Left lung (tissue), 4 donors: ENCODE measurements at regions not wholly inside any gene's neighbourhood (a gene's known extent, or its start where the extent isn't known, plus 50 kb on each side); places are given as distances from the start of the nearest gene placed in this dataset.
A peak's percentile ranks its signal among the peaks of the same experiment; 100 is the strongest.

Experiments
- ATAC-seq: fragments of 200-7000 bp; cut with Tn5 transposase; one replicate; pipeline ENCODE4 v1.9.1; 2020; ENCODE audit warnings: moderate library complexity
- DNase-seq, 4 donors: peaks; one replicate each; pipeline ENCODE4 v3.0.0-alpha.2; 2013 to 2020
- H3K27ac ChIP-seq, 2 donors: fragments of 200-600 bp; sonication (generic) in 1 of 2; one replicate each; pipeline versions ENCODE4 v1.5.0 to v1.8.0; 2020 to 2021
- H3K27me3 ChIP-seq, 2 donors: fragments of 200-600 bp; sonication (generic) in 1 of 2; one replicate each; pipeline versions ENCODE4 v1.5.0 to v1.8.0; 2020 to 2021
- H3K36me3 ChIP-seq, 2 donors: fragments of 200-600 bp; sonication (generic) in 1 of 2; one replicate each; pipeline versions ENCODE4 v1.5.0 to v1.8.0; 2020 to 2021
- H3K4me1 ChIP-seq, 2 donors: fragments of 200-600 bp; one replicate each; pipeline ENCODE4 v1.8.0; 2021
- H3K4me3 ChIP-seq, 2 donors: fragments of 200-600 bp; sonication (generic) in 1 of 2; one replicate each; pipeline versions ENCODE4 v1.5.0 to v1.8.0; 2020 to 2021; ENCODE audit warnings: mild to moderate bottlenecking in 1 of 2
- H3K9me3 ChIP-seq, 2 donors: fragments of 200-600 bp; sonication (generic) in 1 of 2; one replicate each; pipeline versions ENCODE4 v1.5.0 to v1.8.0; 2020 to 2021
- intact Hi-C, 2 donors: fragments of 100-400 bp; cut with DNase I; formaldehyde crosslinking; loops; one replicate each; pipeline versions ENCODE4 v1.11.2 to v1.14.2; 2022
- TF ChIP-seq, protein P1 (sequence below), 2 donors: fragments of 200-600 bp; sonication (generic) in 1 of 2; IDR thresholded peaks; one replicate each; pipeline versions ENCODE4 v1.5.0 to v1.8.0; 2021; ENCODE audit warnings: antibody characterized with exemption in 2 of 2
- donor health status: DM: no; HTN: yes; CAD: no.
- donor health status: DM: no; HTN: no; CAD: no.

DNA sequence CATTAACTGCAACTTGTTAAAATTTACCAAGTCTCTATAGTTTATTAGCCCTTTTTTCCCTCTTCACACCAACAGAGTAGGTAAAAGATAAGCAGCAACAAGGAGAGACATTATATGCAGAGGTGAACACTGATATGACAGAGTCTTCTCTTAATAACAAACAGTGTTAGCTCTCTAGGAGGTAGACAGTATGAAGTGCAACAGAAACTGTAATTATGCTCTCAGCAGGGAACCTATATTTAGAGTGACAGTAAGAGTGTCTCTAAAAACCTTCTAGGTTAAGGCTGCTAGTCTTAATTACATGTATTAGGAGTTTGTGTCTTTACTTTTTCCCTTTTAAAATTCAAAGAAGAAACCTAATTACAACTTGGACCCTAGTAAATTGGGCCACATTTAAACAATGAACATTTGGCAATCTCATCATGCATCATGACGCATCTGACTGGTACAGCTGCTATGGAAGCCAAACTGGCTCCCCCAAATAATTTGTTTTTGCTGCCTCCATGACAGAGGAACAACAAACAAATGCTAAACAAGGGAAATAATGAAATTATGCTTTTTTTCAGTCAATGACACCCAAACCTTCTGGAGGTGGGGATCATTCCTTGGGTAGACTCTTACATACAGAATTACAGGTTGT is 69.9 kb upstream of the MMADHC start:
- intact Hi-C loops = no loop called here
- H3K4me3 ChIP-seq = no peak overlapping the region
- DNase-seq (no peak), ATAC-seq (no peak)
- TF ChIP-seq, protein P1, sequence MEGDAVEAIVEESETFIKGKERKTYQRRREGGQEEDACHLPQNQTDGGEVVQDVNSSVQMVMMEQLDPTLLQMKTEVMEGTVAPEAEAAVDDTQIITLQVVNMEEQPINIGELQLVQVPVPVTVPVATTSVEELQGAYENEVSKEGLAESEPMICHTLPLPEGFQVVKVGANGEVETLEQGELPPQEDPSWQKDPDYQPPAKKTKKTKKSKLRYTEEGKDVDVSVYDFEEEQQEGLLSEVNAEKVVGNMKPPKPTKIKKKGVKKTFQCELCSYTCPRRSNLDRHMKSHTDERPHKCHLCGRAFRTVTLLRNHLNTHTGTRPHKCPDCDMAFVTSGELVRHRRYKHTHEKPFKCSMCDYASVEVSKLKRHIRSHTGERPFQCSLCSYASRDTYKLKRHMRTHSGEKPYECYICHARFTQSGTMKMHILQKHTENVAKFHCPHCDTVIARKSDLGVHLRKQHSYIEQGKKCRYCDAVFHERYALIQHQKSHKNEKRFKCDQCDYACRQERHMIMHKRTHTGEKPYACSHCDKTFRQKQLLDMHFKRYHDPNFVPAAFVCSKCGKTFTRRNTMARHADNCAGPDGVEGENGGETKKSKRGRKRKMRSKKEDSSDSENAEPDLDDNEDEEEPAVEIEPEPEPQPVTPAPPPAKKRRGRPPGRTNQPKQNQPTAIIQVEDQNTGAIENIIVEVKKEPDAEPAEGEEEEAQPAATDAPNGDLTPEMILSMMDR (IDR thresholded peaks at IDR 0.05) = no peak
- H3K9me3 ChIP-seq = peaks cover 0 to 6% of the 10 kb centered on the region in 2 donors
- no peaks in the 10 kb centered on the region for H3K27me3 ChIP-seq
- H3K36me3 ChIP-seq = no peaks in the 10 kb centered on the region
- no peaks in the 10 kb centered on the region for H3K4me1 ChIP-seq
- no peak overlapping the region for H3K27ac ChIP-seq

DNA sequence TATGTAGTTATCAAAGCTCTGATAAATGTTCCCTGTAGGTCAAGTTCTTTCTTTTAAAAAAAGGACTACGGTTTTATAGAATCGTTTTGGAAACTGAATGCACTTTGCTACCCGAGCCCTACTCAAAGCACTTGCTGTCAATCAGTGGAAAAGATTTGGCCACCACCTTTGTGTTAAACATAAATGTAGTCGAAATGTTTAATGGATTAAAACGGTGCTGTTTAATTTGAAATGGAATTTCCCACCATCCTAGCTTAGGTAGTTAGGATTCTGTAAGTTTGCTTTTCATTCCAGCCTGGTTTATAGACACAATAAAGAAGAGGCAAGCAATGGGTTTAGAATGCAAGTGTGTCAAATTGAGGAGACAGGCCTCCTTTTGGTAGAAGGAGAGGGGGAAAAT is 69.4 kb upstream of the MMADHC start:
- intact Hi-C loops = no loop called here

DNA sequence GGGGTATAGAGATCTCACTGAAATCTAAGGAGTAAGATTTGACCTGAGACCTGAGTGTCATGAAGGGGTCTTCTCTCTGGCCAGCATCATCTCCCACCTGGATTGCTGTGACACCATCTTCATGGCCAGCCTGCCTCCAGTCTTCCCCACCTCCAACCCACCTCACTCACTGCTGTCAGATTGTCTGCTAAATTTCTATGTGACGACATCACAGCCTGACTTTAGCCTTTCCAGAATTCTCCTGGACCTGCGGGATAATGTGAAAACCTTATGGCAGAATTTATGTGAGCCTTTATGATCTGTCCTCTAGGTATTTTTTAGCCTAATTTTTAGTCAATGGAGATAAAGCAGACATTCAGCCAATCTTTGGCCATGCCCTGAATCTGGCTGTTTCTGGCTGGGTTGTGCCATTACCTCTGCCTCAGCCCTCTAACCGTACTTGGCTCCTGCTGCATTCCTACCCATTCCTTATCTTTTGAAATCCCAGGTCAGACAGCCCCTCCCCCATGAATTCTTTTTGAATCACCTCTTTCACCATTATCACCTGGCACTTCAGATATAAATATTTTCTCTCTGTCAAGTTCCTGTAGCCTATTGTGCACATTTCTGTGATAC is 66.4 kb upstream of the MMADHC start:
- intact Hi-C loops = no loop called here
- Histone ChIP-seq H3K27ac (no peak overlapping the region), H3K4me3 (no peak overlapping the region), H3K36me3 (no peaks in the 10 kb centered on the region), H3K4me1 (no peaks in the 10 kb centered on the region), H3K9me3 (peaks cover 0 to 6% of the 10 kb centered on the region in 2 donors), H3K27me3 (no peaks in the 10 kb centered on the region)
- TF ChIP-seq, protein P1 (IDR thresholded peaks at IDR 0.05) = no peak
- ATAC-seq (no peak), DNase-seq (no peak)

More for the DNA sequence above, 69.4 kb upstream of the MMADHC start:
- no peak for ATAC-seq
- DNase-seq = no peak
- Histone ChIP-seq H3K4me3 (no peak overlapping the region), H3K36me3 (no peaks in the 10 kb centered on the region), H3K4me1 (no peaks in the 10 kb centered on the region), H3K27ac (no peak overlapping the region), H3K27me3 (no peaks in the 10 kb centered on the region), H3K9me3 (peaks cover 0 to 6% of the 10 kb centered on the region in 2 donors)
- TF ChIP-seq, protein P1 (IDR thresholded peaks at IDR 0.05) = no peak

- DNase-seq (peak in 2 of 4 donors; percentile 85 to 88), ATAC-seq (peak; percentile 20)
- H3K4me3 ChIP-seq = no peak overlapping the region
- no peak overlapping the region for H3K27ac ChIP-seq
- TF ChIP-seq, protein P1 (IDR thresholded peaks at IDR 0.05) = no peak
- no peaks in the 10 kb centered on the region for H3K27me3 ChIP-seq
- intact Hi-C loops = no loop called here
- no peaks in the 10 kb centered on the region for H3K36me3 ChIP-seq
- H3K9me3 ChIP-seq = peaks cover 0 to 6% of the 10 kb centered on the region in 2 donors
- no peaks in the 10 kb centered on the region for H3K4me1 ChIP-seq
Observed at GRCh38 chr2:149652926-149653325, 65.4 kb upstream of the MMADHC start.

DNA sequence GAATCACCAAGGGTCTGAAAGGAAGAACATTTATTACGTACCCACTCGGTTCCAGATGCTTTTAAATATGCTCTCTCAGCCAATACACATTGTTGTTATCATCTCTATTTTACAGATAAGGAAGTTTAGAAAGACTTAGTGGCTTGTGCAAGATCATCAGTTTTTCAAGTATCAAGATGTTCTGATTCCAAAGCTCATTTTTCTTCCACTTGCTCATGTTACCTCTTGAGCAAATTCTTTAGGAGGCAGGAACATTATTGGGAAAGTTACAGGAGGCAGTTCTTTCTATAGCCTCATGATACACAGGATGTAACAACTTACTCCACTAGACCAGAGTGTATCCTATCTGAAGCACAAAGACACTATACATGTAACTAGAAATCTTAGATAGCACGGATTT is 65.0 kb upstream of the MMADHC start:
- H3K27ac ChIP-seq = peak overlapping the region in 1 of 2 donors; percentile 13
- H3K27me3 ChIP-seq = no peaks in the 10 kb centered on the region
- H3K36me3 ChIP-seq = no peaks in the 10 kb centered on the region
- H3K4me3 ChIP-seq = no peak overlapping the region
- H3K9me3 ChIP-seq = peaks cover 0 to 6% of the 10 kb centered on the region in 2 donors
- TF ChIP-seq, protein P1 (IDR thresholded peaks at IDR 0.05) = no peak
- peak in 1 of 4 donors; percentile 20 for DNase-seq
- H3K4me1 ChIP-seq = no peaks in the 10 kb centered on the region
- intact Hi-C loops = no loop called here
- no peak for ATAC-seq
